GM19043 (cell line): ENCODE measurements at regions not wholly inside any gene's neighbourhood (a gene's known extent, or its start where the extent isn't known, plus 50 kb on each side); places are given as distances from the start of the nearest gene placed in this dataset.

Experiments
- ATAC-seq: cut with Tn5 transposase; IDR thresholded peaks from one replicate; pipeline ENCODE4 v1.9.1; 2021; ENCODE audit warnings: low read depth; ENCODE audit not compliant: unreplicated experiment

GRCh38 chr12:3999904-4000303 lies 126.7 kb upstream of the PARP11 start:
- no peak for ATAC-seq

GRCh38 chr12:3998968-3999792 lies 126.0 kb upstream of the PARP11 start:
- ATAC-seq, result no peak

GRCh38 chr12:3998397-3998796 lies 125.2 kb upstream of the PARP11 start:
- ATAC-seq, result no peak

GRCh38 chr12:3996322-3996721 lies 123.1 kb upstream of the PARP11 start:
- no peak for ATAC-seq

GRCh38 chr12:3995306-3995705 lies 122.1 kb upstream of the PARP11 start:
- ATAC-seq, result no peak

GRCh38 chr12:3994500-3994899 lies 121.3 kb upstream of the PARP11 start:
- no peak for ATAC-seq

GRCh38 chr12:3992945-3993344 lies 119.7 kb upstream of the PARP11 start:
- no peak for ATAC-seq

GRCh38 chr12:3991798-3992580 lies 118.8 kb upstream of the PARP11 start:
- no peak for ATAC-seq

GRCh38 chr12:3990501-3991280 lies 117.5 kb upstream of the PARP11 start:
- no peak for ATAC-seq

- no peak for ATAC-seq
These were observed 116.0 kb upstream of the PARP11 start for GRCh38 chr12:3989218-3989550.

GRCh38 chr12:3988519-3989217 lies 115.5 kb upstream of the PARP11 start:
- ATAC-seq, result no peak

- ATAC-seq, result no peak
These were observed 114.4 kb upstream of the PARP11 start for GRCh38 chr12:3987571-3987970.

GRCh38 chr12:3980504-3981272 lies 107.5 kb upstream of the PARP11 start:
- no peak for ATAC-seq

- ATAC-seq, result no peak
These were observed 104.4 kb upstream of the PARP11 start for GRCh38 chr12:3977621-3978020.

- ATAC-seq, result no peak
These were observed 103.2 kb upstream of the PARP11 start for GRCh38 chr12:3976351-3976938.

- ATAC-seq, result no peak
These were observed 102.5 kb upstream of the PARP11 start for GRCh38 chr12:3975652-3976051.

GRCh38 chr12:3974883-3975282 lies 101.7 kb upstream of the PARP11 start:
- ATAC-seq, result no peak

GRCh38 chr12:3973973-3974644 lies 100.9 kb upstream of the PARP11 start:
- ATAC-seq, result no peak

- no peak for ATAC-seq
These were observed 100.2 kb upstream of the PARP11 start for GRCh38 chr12:3973269-3973884.
